NCI-H146 treated with DMSO at 0.1 percent for 48 hours (cell line): ENCODE measurements at regions not wholly inside any gene's neighbourhood (a gene's known extent, or its start where the extent isn't known, plus 50 kb on each side); places are given as distances from the start of the nearest gene placed in this dataset.
"Not testable (repeated sequence)": the region's sequence is repeated elsewhere in the genome, so short reads cannot be mapped to it uniquely, and the experiment has no call there.

Experiments used
- DNase-seq: peaks from one replicate; lab custom pipeline; 2025; ENCODE audit not compliant: unreplicated experiment; lab: John Stamatoyannopoulos, UW

- DNase-seq: no peak
Observed at GRCh38 chr3:166457382-166457781, 620.2 kb upstream of the BCHE start.

- no peak for DNase-seq
Observed at GRCh38 chr3:166456286-166456685, 619.1 kb upstream of the BCHE start.

GRCh38 chr3:166455744-166456143, 618.5 kb upstream of the BCHE start:
- no peak for DNase-seq

- peak; percentile 19 for DNase-seq
Observed at GRCh38 chr3:166453478-166453877, 616.3 kb upstream of the BCHE start.

- DNase-seq: no peak
Observed at GRCh38 chr3:166451997-166452396, 614.8 kb upstream of the BCHE start.

GRCh38 chr3:166447513-166447912, 610.3 kb upstream of the BCHE start:
- DNase-seq: no peak

GRCh38 chr3:166446986-166447385, 609.8 kb upstream of the BCHE start:
- DNase-seq: no peak

GRCh38 chr3:166446291-166446690, 609.1 kb upstream of the BCHE start:
- DNase-seq: no peak

GRCh38 chr3:166445865-166446264, 608.6 kb upstream of the BCHE start:
- no peak for DNase-seq

GRCh38 chr3:166444756-166445155, 607.5 kb upstream of the BCHE start:
- DNase-seq: no peak

- no peak for DNase-seq
Observed at GRCh38 chr3:166444336-166444735, 607.1 kb upstream of the BCHE start.

GRCh38 chr3:166435469-166436057, 598.3 kb upstream of the BCHE start:
- DNase-seq: no peak

GRCh38 chr3:166433060-166433459, 595.8 kb upstream of the BCHE start:
- no peak for DNase-seq

GRCh38 chr3:166425900-166426611, 588.8 kb upstream of the BCHE start:
- DNase-seq: no peak

- DNase-seq: no peak
Observed at GRCh38 chr3:166425021-166425420, 587.8 kb upstream of the BCHE start.

- not testable (repeated sequence) for DNase-seq
Observed at GRCh38 chr3:166423824-166424513, 586.7 kb upstream of the BCHE start.

GRCh38 chr3:166422556-166422955, 585.3 kb upstream of the BCHE start:
- no peak for DNase-seq

GRCh38 chr3:166420071-166420470, 582.8 kb upstream of the BCHE start:
- no peak for DNase-seq

GRCh38 chr3:166405896-166406295, 568.7 kb upstream of the BCHE start:
- DNase-seq: no peak

GRCh38 chr3:166405465-166405864, 568.2 kb upstream of the BCHE start:
- no peak for DNase-seq

- DNase-seq: no peak
Observed at GRCh38 chr3:166390303-166390702, 553.1 kb upstream of the BCHE start.

GRCh38 chr3:166388321-166388720, 551.1 kb upstream of the BCHE start:
- DNase-seq: no peak
